GM23338 (cell line): ENCODE measurements at regions not wholly inside any gene's neighbourhood (a gene's known extent, or its start where the extent isn't known, plus 50 kb on each side); places are given as distances from the start of the nearest gene placed in this dataset.

ENCODE experiments used
- ATAC-seq: fragments of 200-7000 bp; cut with Tn5 transposase; 3 replicates; pipeline ENCODE4 v1.9.1; 2020
- DNase-seq: peaks from one replicate; pipeline ENCODE4 v3.0.0-alpha.2; 2015; ENCODE audit warnings: low spot score
- H2AFZ ChIP-seq: fragments of 200-600 bp; sonication (generic); 2 replicates; pipeline ENCODE4 v1.8.0; 2016; ENCODE audit warnings: antibody characterized with exemption, mild to moderate bottlenecking, moderate library complexity
- H3F3A ChIP-seq: fragments of 200-600 bp; sonication (generic); replicated peaks from 2 replicates; pipeline ENCODE4 v1.8.0; 2017; ENCODE audit warnings: antibody characterized with exemption, mixed run types, low read depth
- H3K27ac ChIP-seq: fragments of 200-600 bp; sonication (generic); 2 replicates; pipeline ENCODE4 v1.6.1; 2016; ENCODE audit warnings: low read depth
- H3K27me3 ChIP-seq: fragments of 200-600 bp; sonication (generic); 2 replicates; pipeline ENCODE4 v1.8.0; 2016; ENCODE audit warnings: mild to moderate bottlenecking, mixed run types, moderate library complexity; ENCODE audit not compliant: insufficient read depth
- H3K36me3 ChIP-seq: fragments of 200-600 bp; sonication (generic); 2 replicates; pipeline ENCODE4 v1.8.0; 2016; ENCODE audit warnings: mild to moderate bottlenecking; ENCODE audit not compliant: insufficient read depth
- H3K4me1 ChIP-seq: fragments of 200-600 bp; sonication (generic); 2 replicates; pipeline ENCODE4 v1.8.0; 2016; ENCODE audit warnings: mild to moderate bottlenecking, moderate library complexity; ENCODE audit not compliant: insufficient read depth
- H3K4me2 ChIP-seq: fragments of 200-600 bp; sonication (generic); 2 replicates; pipeline ENCODE4 v1.7.1; 2017; ENCODE audit warnings: mixed run types
- H3K4me3 ChIP-seq: fragments of 200-600 bp; sonication (generic); 2 replicates; pipeline ENCODE4 v1.6.1; 2016; ENCODE audit warnings: mixed run types
- H3K79me2 ChIP-seq: fragments of 200-600 bp; sonication (generic); replicated peaks from 2 replicates; pipeline ENCODE4 v1.8.0; 2017; ENCODE audit warnings: mild to moderate bottlenecking; ENCODE audit not compliant: insufficient read depth
- H3K9me2 ChIP-seq: fragments of 200-600 bp; sonication (generic); 2 replicates; pipeline ENCODE4 v1.8.0; 2017; ENCODE audit not compliant: insufficient read depth
- H4K20me1 ChIP-seq: fragments of 200-600 bp; sonication (generic); replicated peaks from 2 replicates; pipeline ENCODE4 v1.8.0; 2017; ENCODE audit warnings: mild to moderate bottlenecking; ENCODE audit not compliant: insufficient read depth
- H3K27ac Mint-ChIP-seq: 2 replicates; pipeline ENCODE4 v1.8.0; 2020; ENCODE audit warnings: inconsistent platforms, mild to moderate bottlenecking, moderate library complexity, mixed read lengths
- H3K27me3 Mint-ChIP-seq: 3 replicates; pipeline ENCODE4 v1.8.0; 2022; ENCODE audit warnings: low read depth, mild to moderate bottlenecking, moderate library complexity, mixed read lengths, inconsistent platforms; ENCODE audit not compliant: insufficient read depth, poor library complexity
- H3K36me3 Mint-ChIP-seq: 3 replicates; pipeline ENCODE4 v1.8.0; 2021; ENCODE audit warnings: low read depth, mild to moderate bottlenecking, inconsistent platforms, moderate library complexity, mixed read lengths
- H3K4me1 Mint-ChIP-seq: 3 replicates; pipeline ENCODE4 v1.8.0; 2020; ENCODE audit warnings: mild to moderate bottlenecking, inconsistent platforms, mixed read lengths
- H3K4me3 Mint-ChIP-seq: 3 replicates; pipeline ENCODE4 v1.8.0; 2021; ENCODE audit warnings: moderate library complexity, mild to moderate bottlenecking, inconsistent platforms, mixed read lengths
- H3K9me3 Mint-ChIP-seq: 3 replicates; pipeline ENCODE4 v1.8.0; 2020; ENCODE audit warnings: moderate library complexity, mild to moderate bottlenecking, inconsistent platforms, mixed read lengths
- CREB1 ChIP-seq: fragments of 250-450 bp; sonication (Bioruptor Pico); IDR thresholded peaks from 2 replicates; pipeline ENCODE4 v1.5.0; 2020; ENCODE audit warnings: low read depth, mild to moderate bottlenecking, moderate library complexity
- ETS1 ChIP-seq: IDR thresholded peaks from 2 replicates; pipeline ENCODE4 v1.6.1; 2016; ENCODE audit warnings: antibody characterized with exemption
- EZH2 ChIP-seq: fragments of 200-600 bp; sonication (generic); IDR thresholded peaks from one replicate; pipeline ENCODE4 v1.8.0; 2017; ENCODE audit warnings: antibody characterized with exemption, mild to moderate bottlenecking, low read depth; ENCODE audit not compliant: unreplicated experiment
- EZH2phosphoT487 ChIP-seq: fragments of 200-600 bp; sonication (generic); IDR thresholded peaks from one replicate; pipeline ENCODE4 v1.8.1; 2018; ENCODE audit warnings: antibody characterized with exemption; ENCODE audit not compliant: unreplicated experiment
- JUNB ChIP-seq: IDR thresholded peaks from one replicate; pipeline ENCODE4 v1.6.1; 2016; ENCODE audit warnings: antibody characterized with exemption; ENCODE audit not compliant: unreplicated experiment
- NANOG ChIP-seq: IDR thresholded peaks from 2 replicates; pipeline ENCODE4 v1.6.1; 2016; ENCODE audit warnings: antibody characterized with exemption, borderline replicate concordance
- POLR2AphosphoS5 ChIP-seq: IDR thresholded peaks from 2 replicates; pipeline ENCODE4 v1.6.1; 2016; ENCODE audit warnings: antibody characterized with exemption, low read depth
- STAT1 ChIP-seq: IDR thresholded peaks from one replicate; pipeline ENCODE4 v1.6.1; 2016; ENCODE audit warnings: antibody characterized with exemption; ENCODE audit not compliant: unreplicated experiment
- ZNF114 ChIP-seq: fragments of 250-450 bp; sonication (Bioruptor Pico); IDR thresholded peaks from 2 replicates; pipeline ENCODE4 v1.5.0; 2020; ENCODE audit warnings: mild to moderate bottlenecking, moderate library complexity
- ZNF331 ChIP-seq: fragments of 250-450 bp; sonication (Bioruptor Pico); IDR thresholded peaks from 2 replicates; pipeline ENCODE4 v1.5.0; 2020; ENCODE audit warnings: low read depth, mild to moderate bottlenecking, moderate library complexity
- ZNF462 ChIP-seq: fragments of 250-450 bp; sonication (Bioruptor Pico); IDR thresholded peaks from 2 replicates; pipeline ENCODE4 v1.5.0; 2020; ENCODE audit warnings: mild to moderate bottlenecking, moderate library complexity
- TF ChIP-seq, protein P1 (sequence below): IDR thresholded peaks from one replicate; pipeline ENCODE4 v1.6.1; 2018; ENCODE audit warnings: antibody characterized with exemption; ENCODE audit not compliant: unreplicated experiment
- TF ChIP-seq, protein P2 (sequence below), 2 experiments: fragments of 200-600 bp in 1 of 2; sonication (generic) in 1 of 2; conservative IDR thresholded peaks; 2 replicates each; pipeline versions ENCODE4 v1.5.1 to v1.6.1; 2016 to 2017; ENCODE audit warnings: antibody characterized with exemption in 2 of 2, low read depth in 2 of 2, mild to moderate bottlenecking in 2 of 2, moderate library complexity in 1 of 2

DNA sequence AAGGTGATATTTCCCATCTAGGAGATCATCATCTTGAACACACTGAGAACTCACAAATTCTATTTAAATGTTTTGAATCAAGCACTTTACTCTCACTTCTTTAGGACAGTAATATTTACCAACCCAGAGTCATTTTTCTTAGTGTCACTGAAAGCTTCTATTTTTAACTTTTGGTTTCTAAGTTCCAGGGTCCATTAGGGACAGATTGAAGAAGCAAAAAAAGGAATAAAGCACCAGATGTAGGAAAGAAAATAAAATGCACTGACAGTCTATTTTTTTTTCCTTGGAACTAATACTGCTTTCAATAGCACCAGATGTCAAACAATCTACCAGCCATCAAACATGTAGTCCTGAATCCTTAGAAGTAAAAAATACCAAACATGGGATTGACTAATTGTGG is 526.7 kb upstream of the LRRN3 start:
- Histone ChIP-seq H3K4me3 (no peak overlapping the region), H3K36me3 (no peaks in the 10 kb centered on the region), H2AFZ (no peak overlapping the region), H3K27ac (no peak overlapping the region), H3K79me2 (no peaks in the 10 kb centered on the region), H3F3A (no peaks in the 10 kb centered on the region), H3K4me1 (no peaks in the 10 kb centered on the region), H4K20me1 (no peaks in the 10 kb centered on the region), H3K4me2 (no peak overlapping the region), H3K9me2 (no peaks in the 10 kb centered on the region; the same call in 1 of the 2 replicates), H3K27me3 (no peaks in the 10 kb centered on the region)
- no peak overlapping the region for H3K4me3 Mint-ChIP-seq
- H3K9me3 Mint-ChIP-seq, result no peaks in the 10 kb centered on the region
- TF ChIP-seq CREB1 (CRISPR knock-in tag) (no peak), POLR2AphosphoS5 (no peak), ZNF331 (CRISPR knock-in tag) (no peak), ZNF114 (no peak), EZH2phosphoT487 (no peak), NANOG (no peak), ZNF462 (CRISPR knock-in tag) (no peak), EZH2 (no peak), JUNB (no peak), STAT1 (no peak), ETS1 (no peak)
- TF ChIP-seq, protein P1, sequence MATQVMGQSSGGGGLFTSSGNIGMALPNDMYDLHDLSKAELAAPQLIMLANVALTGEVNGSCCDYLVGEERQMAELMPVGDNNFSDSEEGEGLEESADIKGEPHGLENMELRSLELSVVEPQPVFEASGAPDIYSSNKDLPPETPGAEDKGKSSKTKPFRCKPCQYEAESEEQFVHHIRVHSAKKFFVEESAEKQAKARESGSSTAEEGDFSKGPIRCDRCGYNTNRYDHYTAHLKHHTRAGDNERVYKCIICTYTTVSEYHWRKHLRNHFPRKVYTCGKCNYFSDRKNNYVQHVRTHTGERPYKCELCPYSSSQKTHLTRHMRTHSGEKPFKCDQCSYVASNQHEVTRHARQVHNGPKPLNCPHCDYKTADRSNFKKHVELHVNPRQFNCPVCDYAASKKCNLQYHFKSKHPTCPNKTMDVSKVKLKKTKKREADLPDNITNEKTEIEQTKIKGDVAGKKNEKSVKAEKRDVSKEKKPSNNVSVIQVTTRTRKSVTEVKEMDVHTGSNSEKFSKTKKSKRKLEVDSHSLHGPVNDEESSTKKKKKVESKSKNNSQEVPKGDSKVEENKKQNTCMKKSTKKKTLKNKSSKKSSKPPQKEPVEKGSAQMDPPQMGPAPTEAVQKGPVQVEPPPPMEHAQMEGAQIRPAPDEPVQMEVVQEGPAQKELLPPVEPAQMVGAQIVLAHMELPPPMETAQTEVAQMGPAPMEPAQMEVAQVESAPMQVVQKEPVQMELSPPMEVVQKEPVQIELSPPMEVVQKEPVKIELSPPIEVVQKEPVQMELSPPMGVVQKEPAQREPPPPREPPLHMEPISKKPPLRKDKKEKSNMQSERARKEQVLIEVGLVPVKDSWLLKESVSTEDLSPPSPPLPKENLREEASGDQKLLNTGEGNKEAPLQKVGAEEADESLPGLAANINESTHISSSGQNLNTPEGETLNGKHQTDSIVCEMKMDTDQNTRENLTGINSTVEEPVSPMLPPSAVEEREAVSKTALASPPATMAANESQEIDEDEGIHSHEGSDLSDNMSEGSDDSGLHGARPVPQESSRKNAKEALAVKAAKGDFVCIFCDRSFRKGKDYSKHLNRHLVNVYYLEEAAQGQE, result no peak
- TF ChIP-seq, protein P2, sequence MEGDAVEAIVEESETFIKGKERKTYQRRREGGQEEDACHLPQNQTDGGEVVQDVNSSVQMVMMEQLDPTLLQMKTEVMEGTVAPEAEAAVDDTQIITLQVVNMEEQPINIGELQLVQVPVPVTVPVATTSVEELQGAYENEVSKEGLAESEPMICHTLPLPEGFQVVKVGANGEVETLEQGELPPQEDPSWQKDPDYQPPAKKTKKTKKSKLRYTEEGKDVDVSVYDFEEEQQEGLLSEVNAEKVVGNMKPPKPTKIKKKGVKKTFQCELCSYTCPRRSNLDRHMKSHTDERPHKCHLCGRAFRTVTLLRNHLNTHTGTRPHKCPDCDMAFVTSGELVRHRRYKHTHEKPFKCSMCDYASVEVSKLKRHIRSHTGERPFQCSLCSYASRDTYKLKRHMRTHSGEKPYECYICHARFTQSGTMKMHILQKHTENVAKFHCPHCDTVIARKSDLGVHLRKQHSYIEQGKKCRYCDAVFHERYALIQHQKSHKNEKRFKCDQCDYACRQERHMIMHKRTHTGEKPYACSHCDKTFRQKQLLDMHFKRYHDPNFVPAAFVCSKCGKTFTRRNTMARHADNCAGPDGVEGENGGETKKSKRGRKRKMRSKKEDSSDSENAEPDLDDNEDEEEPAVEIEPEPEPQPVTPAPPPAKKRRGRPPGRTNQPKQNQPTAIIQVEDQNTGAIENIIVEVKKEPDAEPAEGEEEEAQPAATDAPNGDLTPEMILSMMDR (conservative IDR thresholded peaks at IDR 0.05; ENCODE audit: low read depth in 2 of 2), result no peak
- DNase-seq (no peak), ATAC-seq (no peak)
- no peaks in the 10 kb centered on the region for H3K27me3 Mint-ChIP-seq
- H3K27ac Mint-ChIP-seq, result no peak overlapping the region
- no peaks in the 10 kb centered on the region for H3K4me1 Mint-ChIP-seq
- H3K36me3 Mint-ChIP-seq, result peaks cover 6% of the 10 kb centered on the region
